GM18861 (cell line): ENCODE measurements at regions not wholly inside any gene's neighbourhood (a gene's known extent, or its start where the extent isn't known, plus 50 kb on each side); places are given as distances from the start of the nearest gene placed in this dataset.

Experiments used
- ATAC-seq: cut with Tn5 transposase; IDR thresholded peaks from one replicate; pipeline ENCODE4 v1.9.1; 2021; ENCODE audit not compliant: unreplicated experiment

DNA sequence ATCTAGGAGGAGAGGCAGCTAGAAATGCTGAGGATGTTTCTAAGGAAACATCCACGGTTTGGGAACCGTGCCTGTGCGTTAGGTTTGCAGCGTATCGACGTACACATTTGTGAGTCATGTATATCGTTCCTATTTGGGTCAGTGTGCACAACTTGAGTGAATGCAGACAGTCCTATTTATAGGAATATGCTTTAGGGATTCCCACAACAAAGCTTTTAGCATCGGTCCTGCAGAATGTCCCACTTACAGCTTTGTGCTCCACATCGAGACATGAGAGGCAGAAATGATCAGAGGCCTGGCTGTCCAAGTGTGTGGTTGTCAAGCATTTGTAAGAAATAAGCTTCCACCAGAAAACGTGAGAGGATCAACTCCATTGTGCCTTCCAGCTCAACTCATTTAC, 1282.7 kb upstream of the WWC1 start:
- no peak for ATAC-seq

DNA sequence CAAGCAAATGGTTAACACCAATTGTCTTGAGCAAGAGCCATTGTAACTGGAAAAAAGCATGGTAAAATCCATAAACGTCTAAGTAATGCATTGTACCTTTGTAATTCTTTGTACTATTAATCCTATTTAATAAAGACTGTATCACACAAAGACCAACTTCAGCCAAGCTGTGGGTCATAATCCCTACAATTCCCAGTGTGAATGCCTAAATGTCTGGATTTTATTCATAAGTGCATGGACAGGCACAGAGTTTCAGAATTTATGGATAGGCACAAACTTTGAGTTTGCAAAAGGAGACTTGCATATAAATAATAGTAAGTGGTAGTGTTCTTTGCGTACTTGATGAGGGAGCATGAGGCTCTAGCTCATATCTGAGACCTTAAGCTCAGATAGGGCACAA, 1280.2 kb upstream of the WWC1 start:
- ATAC-seq = no peak

DNA sequence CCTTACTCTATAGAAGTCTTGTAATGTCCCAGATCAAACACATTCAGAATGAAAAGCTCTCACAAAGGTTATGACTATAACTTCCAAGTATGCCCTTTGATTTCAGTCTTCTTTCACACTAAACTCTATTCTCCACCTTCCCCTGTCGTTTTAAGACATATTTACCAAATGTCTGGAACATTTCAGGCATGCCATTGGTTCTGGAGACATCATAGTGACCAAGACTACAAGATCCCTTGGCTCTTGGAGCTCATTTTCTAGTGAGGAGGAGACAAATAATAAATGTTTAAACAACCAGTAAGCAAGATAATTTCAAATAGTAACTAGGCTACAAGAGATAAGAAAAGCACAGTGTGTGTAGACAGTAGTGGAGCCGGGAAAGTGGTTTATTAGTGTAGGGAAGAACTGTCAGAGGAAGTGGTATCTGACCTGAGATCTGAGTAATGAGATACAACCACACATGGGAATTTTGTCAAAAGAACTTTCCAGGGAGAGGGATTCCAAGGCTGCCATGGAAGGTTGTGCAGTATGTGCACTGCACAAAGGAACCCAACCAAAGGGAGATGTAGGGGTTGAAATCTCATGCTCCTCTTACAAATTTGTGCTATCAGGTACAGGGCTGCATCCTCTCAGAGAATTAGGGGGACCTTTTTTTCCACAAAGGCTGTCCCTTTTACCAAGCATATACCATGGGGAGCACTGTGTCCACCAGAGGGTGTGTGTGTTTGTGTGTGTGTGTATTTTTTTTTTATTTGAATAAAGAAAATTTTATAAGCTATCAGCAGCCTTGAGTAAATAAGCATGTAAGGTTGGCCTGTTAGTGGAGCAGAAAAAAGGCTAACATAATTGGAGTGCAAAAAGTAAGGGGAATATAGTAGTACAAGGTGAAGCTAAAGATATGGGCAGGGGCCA, 1279.1 kb upstream of the WWC1 start:
- ATAC-seq = no peak

DNA sequence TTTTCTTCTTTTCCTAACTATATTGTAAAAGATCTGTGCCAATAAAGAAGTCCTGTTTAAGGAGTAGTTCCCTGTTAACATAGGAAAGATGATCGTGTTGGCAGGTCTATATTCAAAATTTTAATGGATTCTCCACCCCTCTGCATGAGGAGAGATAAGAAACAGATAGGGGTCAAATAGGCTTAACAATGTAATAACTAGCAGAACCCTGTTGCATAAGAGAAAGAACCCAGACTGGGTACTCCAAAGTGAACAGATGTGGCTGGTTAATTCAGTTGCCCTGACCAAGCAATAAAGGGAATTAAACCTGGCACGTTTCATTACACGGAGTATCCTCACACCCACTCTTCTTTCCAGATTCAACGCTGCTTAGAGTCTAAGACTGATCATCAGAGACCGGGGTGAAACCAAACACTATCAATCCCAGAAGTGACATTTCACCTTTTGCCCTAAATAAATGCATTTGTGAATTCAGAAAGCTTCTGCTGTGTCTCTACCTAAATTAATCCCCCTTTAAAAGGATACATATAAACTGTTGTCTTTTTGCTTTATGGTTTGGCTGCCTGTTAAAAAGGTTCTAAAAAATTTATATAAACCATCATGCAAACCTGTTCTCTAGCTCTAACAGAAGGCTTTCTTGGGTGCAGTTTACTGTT, 1276.9 kb upstream of the WWC1 start:
- no peak for ATAC-seq

DNA sequence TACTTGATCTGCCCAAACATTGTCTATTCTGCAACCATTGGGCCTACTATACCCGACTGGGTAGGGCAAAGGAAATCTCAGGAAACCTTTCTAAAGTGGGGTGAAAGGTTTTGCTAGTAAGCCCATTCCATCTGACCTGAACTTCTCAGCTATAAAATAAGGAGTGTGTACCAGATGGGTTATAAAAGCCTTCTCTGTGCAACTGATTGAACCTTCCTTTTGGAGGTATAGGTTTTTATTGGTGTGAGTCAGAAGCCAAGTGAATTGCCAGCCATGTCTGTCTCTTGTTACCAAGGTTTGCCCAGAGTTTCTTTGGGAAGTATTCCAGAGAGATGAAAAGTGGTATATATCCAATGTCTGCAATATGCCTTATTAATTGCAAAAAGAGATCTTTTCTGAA, 1271.0 kb upstream of the WWC1 start:
- ATAC-seq = no peak

DNA sequence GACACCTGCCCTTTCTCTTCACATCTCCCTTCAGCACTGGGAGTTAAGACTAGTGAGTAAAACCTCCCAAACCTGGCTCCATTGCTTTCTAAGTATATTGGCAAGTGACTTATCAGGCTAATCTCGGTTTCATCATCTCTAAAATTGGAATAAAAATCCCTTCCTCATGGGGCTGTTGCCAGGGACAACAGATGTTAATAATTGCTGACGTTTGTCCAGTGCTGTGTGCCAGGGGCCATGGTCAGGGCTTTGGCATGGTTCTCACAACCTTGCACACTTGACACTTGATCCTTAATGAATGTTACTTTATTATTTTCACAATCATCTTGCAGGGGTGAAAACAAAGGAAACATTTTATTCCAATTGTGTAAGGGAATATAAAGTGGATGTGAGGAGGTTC, 1262.0 kb upstream of the WWC1 start:
- no peak for ATAC-seq

DNA sequence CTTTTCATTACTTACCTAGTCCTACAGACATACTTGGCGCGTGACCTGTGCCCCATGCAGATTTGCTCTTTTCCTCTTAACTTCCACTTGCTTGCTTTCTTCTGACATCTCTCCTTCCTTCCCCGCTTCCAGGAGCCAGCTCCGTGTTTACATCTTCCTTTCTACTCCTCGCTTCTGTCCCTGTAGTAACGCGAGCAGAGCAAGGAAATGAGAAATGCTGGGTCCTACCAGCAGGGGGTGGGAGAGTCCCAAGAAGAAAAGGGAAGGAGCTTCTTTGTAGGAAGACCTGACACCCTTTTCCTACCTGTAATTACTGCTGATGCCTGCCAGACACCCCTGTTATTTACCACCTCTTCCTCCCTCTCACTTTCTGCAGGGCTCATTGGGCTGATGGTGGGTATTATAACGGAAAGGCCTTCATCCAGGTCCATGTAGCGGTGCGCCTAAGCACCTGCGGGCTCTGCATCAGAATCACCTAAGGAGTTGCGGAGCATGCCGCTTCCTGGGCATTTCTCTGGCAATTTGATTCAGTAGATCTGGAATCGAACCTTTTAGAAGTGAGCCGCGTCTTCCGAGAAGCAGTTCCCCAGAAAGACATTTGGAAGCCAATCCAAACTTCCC, 1260.8 kb upstream of the WWC1 start:
- no peak for ATAC-seq

DNA sequence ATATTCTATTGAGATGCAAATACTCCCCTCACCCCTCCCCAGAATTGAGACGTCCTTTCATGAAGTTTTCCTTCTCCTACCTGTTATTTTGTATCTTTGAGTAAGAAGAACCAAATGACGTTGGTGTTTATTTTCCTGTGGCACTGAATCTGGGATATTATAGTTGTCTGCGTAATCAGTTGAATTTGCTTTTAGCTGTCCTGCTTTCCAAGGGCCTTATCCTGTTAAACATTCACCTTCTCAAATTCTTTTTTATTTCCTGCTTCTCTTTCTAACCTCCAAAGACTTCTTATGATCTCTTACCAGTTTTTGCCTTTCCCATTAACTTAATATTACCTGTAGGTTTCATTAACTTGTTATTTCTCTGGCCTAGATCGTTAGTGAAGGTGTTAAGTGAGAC, 1254.9 kb upstream of the WWC1 start:
- no peak for ATAC-seq

DNA sequence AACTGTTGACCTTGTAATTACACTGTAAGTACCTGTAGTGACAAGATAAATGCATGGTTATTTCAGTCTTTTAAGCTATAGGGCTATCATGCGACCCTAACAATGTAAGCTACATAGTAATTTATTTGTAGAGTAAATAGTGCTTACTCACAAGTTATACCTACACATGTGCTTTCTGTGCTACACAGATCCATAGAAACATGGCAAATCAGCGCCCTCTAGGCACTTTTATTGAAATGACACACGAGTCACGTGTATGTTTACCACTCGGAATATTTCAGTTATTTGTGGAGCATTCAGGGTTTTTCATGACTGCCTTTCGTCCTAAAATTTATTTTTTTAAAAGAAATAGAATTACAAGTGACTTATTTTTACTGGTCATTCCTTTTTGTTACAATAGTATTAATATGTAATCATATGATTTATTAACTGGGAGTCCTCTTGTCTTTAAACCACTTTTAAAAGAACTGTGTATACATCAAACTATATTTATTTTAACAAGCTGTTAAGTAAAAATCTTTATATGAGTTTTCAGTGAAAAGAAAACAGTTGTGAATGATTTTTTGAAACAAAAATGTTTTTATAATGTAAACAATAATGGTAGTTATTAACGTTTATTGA, 1242.3 kb upstream of the WWC1 start:
- ATAC-seq = peak; percentile 93

DNA sequence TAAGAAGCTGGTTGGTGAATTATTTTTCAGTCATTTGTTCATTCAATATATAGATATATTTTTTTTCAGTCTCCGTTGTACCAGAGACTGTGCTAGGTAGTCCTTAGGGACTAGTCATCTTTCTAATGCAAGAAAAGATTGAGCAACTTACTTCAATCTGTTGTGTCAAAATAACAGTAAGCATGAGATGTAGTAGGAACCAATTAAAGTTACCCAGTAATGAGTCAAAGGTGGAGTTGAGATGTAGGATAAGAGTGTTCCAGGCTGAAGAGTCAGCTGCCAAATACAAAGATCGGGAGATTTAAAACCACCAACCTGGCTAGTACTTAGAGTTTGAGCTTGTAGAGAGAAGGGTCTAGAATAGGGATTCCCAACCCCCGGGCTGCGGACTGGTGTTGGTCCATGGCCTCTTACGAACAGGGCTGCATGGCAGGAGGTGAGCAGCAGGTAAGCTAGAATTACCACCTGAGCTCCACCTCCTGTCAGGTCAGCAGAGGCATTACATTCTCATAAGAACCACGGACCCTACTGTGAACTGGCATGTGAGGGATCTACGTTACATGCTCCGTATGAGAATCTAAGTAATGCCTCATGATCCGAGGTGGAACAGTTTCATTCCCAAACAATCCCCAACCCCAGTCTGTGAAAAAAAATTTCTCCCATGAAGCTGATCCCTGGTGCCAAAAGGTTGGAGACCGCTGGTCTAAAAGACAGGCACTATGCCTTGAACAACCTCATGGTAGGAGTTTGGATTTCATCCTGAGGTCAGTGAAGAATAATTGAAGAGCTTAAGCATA, 1241.5 kb upstream of the WWC1 start:
- no peak for ATAC-seq

DNA sequence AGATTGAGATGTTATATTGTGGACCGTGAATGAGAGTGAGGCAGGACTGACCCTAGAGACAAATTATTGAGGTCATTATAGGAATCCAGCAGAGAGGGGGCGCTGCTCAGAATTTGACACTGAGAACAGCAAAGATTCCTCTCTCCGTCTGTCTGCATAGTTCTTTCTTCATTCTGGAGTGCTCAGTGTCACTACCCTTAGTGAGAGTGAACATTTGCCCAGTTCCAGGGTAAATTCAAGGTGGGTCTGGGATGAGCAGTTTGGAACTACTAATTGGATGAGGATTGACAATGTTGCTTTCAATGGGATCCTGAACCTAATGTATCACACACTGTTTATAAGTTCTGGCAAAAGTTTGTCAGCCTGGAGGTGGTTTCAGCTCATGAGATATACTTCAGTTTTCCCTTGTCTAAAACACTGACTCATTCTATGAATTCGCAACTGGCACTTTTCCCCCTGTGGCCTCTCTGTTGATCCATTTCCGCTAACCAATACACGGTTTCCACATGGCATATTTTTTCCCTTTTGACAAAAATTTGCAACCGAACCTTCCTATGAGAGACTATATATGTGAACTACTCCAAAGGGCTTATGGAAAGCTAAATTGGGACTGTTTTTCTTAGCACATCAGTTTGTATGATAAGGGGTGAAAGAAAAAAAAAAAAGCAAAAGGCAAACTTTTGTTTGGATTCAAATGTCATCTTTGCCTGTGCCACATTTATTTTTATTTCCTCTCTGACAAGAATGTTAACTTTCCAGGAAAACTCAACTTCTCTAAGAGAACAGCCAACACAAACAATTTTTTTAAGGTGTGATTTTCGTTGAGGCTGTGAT, 1240.7 kb upstream of the WWC1 start:
- no peak for ATAC-seq

DNA sequence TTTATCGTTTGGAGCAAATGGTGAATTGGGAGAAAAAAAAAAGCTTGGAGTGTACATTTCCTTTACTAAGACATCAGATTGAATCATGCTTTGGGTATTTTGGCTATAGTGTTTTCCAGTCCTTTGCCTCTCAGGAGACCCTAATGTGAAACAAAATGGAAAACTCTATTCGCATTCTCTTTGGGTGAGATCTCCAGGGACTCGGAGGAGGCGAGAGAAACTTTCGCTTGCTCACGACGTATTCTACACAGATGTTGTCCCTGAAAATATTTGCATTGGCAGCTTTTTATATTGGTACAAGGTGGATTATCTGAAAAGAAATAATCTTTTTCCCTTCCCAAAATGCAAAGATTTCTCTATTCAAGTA, 1240.1 kb upstream of the WWC1 start:
- no peak for ATAC-seq

DNA sequence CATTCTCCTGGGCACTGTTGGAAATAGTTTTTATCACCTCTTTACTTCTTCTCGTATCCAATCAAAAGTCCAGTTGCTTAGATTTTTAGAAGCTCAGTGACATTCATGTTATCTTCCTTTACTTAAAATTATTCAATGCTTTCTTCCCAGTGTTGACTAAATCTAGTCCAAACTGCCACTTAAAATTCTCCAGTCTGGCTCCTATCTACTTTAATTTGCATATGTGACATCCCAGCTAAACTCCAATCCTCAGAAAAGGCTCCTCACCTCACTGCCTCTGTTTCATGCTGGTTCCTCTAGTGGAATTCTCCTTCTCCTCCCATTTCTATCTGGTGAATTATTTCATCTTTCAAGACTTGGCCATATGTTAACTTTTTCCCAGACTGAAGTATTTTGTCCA, 1238.7 kb upstream of the WWC1 start:
- no peak for ATAC-seq

DNA sequence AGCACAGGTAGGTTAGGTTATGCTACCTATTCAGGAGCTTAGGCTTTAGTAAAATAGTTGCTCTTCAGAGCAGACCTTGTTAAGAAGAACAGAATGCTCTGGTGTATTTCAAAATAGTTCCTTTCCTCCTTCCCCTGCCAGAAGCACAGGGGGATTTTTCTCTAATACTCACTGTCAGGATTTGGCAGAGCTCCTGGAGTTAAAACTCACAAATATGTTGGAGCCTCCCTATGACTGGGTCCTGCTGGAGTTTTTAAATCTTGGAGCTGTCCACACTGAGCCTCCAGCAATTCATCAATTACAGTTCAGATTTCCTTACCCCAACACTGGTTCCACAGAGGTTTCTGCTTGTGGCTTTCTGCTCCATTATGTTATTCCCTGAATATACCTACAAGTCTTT, 1233.8 kb upstream of the WWC1 start:
- ATAC-seq = no peak

DNA sequence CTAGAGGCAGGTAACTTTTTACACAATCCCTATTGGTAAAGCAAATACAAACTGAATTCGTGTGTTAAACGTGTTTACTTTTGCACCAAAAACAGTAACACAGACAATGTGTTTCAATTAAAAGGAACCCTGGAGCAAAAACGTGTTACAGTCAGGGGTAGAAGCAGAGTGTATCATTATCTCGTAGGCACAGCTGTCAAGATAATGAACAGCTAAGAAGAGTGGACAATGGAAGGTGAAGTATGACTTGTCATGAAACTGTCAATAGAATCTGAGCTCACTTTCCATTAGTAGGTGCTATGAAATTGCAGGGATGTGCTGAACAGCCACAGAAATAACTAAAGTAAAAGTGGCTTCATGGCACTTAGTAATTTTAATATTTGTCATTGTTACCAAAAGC, 1229.8 kb upstream of the WWC1 start:
- no peak for ATAC-seq

DNA sequence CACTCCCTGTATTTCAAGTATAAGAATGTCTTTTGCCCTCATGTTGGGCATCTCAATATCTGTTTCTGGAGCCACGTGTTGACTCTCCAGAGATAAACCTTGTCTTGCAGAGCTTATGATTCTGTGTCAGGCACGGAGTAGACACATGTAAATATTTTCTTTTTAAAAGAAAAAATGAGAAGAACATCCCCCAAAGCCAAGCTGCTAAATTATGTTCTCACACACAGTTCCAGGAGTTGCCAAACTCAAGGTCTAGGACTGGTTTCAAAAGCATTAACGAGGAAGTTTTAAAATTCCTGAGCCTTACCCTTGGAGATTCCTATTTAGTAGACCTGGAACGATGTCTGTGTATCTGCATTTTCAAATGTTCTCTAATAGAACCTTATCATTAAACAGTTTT, 1228.3 kb upstream of the WWC1 start:
- no peak for ATAC-seq

DNA sequence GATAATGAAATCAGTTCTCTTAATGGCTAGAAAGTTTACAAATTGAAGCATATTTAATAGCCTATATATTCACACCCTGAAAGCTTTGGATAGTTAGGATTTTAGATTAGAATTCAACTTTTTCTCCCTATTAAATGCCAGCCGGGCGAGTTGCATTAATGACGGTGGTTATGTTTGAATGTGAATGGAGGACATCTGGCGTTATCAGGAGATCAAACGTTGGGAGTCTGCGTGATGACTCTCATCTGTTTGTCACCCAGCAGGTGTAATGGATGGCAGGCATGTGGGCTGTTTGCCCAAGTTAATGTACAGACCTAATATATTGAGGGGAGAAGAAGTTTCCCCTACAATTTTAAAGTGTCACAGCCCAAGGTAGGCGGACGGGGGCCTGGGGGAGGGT, 1227.7 kb upstream of the WWC1 start:
- ATAC-seq = no peak

DNA sequence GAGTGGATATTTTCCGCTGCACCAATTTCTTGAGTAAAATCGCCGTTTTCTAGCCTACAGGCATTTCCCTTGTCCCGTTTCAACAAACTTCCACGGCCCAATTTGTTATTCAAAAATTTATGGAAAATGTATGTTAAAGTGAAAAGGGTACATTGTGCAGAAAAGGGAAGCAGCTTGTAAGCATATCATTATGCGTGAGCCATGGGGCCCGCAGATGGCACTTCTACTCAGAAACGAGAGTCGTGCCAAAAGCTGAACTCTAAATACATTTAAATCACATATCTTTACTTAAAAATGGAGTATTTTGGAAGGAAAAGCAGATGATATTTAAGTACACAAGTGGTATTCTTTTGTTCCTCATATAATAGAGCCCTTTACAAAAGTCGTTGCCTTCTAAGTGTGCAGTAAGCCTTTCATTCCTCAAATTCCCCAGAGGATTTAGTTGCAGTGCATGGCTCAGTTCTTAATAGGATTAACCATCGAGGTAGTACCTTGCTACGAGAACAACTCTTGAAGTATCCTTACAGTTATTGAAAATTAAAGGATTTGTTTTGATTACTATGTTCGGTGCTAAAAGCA, 1227.2 kb upstream of the WWC1 start:
- ATAC-seq = no peak

DNA sequence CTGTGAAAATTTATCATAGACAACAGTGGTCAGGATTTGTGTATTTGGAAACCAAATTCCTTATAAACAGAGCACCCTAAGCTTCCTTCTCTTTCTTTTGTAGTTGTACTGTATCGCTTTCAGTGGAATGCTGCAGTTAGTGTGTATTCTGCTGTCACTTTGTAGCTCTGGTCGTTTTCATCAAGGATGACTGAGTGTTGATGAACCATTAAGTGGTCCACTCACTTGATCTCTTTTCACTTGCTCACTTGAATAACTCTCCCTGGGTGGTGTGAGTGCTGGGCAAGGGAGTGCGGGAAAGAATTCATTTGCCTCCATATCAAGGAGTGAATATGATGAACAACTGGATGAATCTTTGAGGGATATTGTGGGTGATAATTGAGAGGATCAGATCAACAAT, 1225.7 kb upstream of the WWC1 start:
- no peak for ATAC-seq
